GM12864 (cell line): ENCODE measurements at regions not wholly inside any gene's neighbourhood (a gene's known extent, or its start where the extent isn't known, plus 50 kb on each side); places are given as distances from the start of the nearest gene placed in this dataset.

ENCODE experiments used
- DNase-seq: peaks from one replicate; pipeline ENCODE4 v3.0.0-alpha.2; 2011; ENCODE audit warnings: low read depth
- H3K4me3 ChIP-seq: 2 replicates; pipeline ENCODE4 v1.5.1; 2011; ENCODE audit warnings: mild to moderate bottlenecking, low read depth, low read length, control low read depth
- CTCF ChIP-seq: IDR thresholded peaks from 2 replicates; pipeline ENCODE4 v1.5.1; 2011; ENCODE audit warnings: low read depth, mild to moderate bottlenecking, moderate library complexity, low read length, control low read depth, inconsistent platforms; ENCODE audit errors: missing control alignments

- no peak overlapping the region for H3K4me3 ChIP-seq
- no peak for TF ChIP-seq CTCF
- DNase-seq, result no peak
Measured at GRCh38 chr12:19979584-19979983, 388.8 kb upstream of the PDE3A start.

- DNase-seq, result no peak
- H3K4me3 ChIP-seq, result no peak overlapping the region
- TF ChIP-seq CTCF, result no peak
Measured at GRCh38 chr12:19981944-19982343, 386.4 kb upstream of the PDE3A start.

GRCh38 chr12:19988001-19988400 lies 380.3 kb upstream of the PDE3A start:
- DNase-seq, result no peak
- no peak for TF ChIP-seq CTCF
- no peak overlapping the region for H3K4me3 ChIP-seq

GRCh38 chr12:19988459-19988873 lies 379.9 kb upstream of the PDE3A start:
- H3K4me3 ChIP-seq, result no peak overlapping the region
- TF ChIP-seq CTCF, result no peak
- DNase-seq, result no peak

GRCh38 chr12:19988948-19989347 lies 379.4 kb upstream of the PDE3A start:
- no peak for DNase-seq

DNA sequence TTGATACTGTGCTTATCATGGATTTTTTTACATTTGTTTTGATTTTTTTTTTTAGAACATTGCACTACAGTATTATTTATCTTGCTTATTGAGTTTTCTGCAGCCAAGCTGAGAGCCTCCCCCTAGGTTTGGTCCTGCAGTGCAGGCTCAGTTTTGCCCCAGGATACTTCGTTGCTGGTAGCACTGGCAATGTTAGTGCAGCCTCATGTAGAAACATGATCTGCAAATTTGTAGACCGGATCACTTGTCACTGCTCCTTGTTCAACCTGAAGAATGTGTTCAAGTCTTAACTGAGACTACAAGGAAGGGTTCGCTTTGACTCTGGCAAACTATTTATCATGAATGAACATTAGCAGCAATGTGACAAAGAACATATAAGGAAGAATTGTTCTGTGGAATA lies 377.2 kb upstream of the PDE3A start:
- no peak for DNase-seq
- no peak for TF ChIP-seq CTCF
- H3K4me3 ChIP-seq, result no peak overlapping the region

More at GRCh38 chr12:19988948-19989347, 379.4 kb upstream of the PDE3A start:
- no peak for TF ChIP-seq CTCF
- H3K4me3 ChIP-seq, result no peak overlapping the region

DNA sequence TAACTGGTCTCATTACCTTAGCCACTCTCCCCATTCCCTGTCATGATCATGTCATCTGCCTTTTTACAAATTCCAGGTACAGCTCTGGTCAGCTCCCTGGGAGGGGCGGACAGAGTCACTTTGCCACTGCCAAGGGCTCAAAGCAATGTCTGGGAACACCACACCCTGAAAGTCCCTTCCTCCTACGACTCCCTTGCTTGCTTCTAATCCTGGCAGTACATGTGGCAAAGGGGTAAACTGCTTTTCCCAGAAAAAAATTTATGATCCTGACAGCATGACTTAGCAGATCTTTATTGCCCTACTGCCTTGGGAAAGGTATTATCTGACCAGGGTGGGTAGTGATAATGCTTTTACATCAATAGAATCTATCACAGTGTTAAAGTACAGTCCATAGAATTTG lies 376.0 kb upstream of the PDE3A start:
- no peak for DNase-seq
- TF ChIP-seq CTCF, result no peak
- H3K4me3 ChIP-seq, result no peak overlapping the region
